ENCODE measurements at regions not wholly inside any gene's neighbourhood (a gene's known extent, or its start where the extent isn't known, plus 50 kb on each side); places are given as distances from the start of the nearest gene placed in this dataset.

DNA sequence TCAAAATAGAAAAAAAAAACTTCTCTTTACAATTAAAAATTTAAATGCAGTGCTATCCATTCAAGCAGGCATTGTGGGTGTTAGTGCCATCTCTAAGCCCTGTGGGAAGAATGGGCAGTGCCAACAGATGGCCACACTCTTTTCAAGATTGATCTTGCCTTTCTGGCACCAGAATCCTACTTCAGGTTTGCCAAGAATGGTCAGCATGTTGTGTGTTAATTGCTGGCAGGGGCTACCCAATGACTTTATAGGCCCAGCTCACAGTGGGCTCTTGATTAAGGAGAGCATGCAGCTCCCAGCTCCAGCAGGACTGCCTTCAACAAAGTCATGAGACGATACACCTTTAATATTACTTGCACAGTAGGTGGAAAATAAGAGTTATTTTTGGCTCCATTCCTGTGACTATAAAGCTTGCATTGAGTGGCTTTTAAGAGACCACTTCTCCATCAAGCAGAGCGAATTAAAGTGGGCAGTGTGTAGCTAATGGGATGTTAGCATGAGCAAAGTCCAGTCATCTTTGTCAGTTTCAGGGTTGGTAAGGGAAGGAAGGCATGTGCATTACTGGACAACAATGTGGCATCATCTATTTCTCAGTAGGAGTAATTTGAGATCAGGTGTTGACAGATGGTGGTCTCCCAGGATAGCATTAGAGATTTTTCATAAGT, 476.8 kb downstream of the C3orf38 start:
- H2AK5ac ChIP-seq (ENCODE audit: low read depth, low read length) = no peak overlapping the region
- in situ Hi-C loops (cut with MboI; ENCODE audit: low sequenced_read_pairs) = no loop called here
- CTCF ChIA-PET = no interaction called here

More for the DNA sequence above, 476.8 kb downstream of the C3orf38 start:
- H2BK120ac ChIP-seq (ENCODE audit: low read depth, low read length) = no peak overlapping the region
- no peak overlapping the region for H3K4me2 ChIP-seq (ENCODE audit: low read depth, low read length)
- H3K9ac ChIP-seq (ENCODE audit: low read depth, low read length) = no peak overlapping the region
- H4K91ac ChIP-seq (ENCODE audit: insufficient read depth, low read depth, low read length) = no peak overlapping the region
- H3K9me3 ChIP-seq (ENCODE audit: control insufficient read depth, insufficient read depth, low read length) = no peaks in the 10 kb centered on the region
- H3K18ac ChIP-seq (ENCODE audit: low read depth, low read length) = no peak overlapping the region
- TF ChIP-seq, protein P1, sequence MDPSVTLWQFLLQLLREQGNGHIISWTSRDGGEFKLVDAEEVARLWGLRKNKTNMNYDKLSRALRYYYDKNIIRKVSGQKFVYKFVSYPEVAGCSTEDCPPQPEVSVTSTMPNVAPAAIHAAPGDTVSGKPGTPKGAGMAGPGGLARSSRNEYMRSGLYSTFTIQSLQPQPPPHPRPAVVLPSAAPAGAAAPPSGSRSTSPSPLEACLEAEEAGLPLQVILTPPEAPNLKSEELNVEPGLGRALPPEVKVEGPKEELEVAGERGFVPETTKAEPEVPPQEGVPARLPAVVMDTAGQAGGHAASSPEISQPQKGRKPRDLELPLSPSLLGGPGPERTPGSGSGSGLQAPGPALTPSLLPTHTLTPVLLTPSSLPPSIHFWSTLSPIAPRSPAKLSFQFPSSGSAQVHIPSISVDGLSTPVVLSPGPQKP (IDR thresholded peaks at IDR 0.05; ENCODE audit: borderline replicate concordance, low read depth, low read length) = no peak
- TF ChIP-seq, protein P2, sequence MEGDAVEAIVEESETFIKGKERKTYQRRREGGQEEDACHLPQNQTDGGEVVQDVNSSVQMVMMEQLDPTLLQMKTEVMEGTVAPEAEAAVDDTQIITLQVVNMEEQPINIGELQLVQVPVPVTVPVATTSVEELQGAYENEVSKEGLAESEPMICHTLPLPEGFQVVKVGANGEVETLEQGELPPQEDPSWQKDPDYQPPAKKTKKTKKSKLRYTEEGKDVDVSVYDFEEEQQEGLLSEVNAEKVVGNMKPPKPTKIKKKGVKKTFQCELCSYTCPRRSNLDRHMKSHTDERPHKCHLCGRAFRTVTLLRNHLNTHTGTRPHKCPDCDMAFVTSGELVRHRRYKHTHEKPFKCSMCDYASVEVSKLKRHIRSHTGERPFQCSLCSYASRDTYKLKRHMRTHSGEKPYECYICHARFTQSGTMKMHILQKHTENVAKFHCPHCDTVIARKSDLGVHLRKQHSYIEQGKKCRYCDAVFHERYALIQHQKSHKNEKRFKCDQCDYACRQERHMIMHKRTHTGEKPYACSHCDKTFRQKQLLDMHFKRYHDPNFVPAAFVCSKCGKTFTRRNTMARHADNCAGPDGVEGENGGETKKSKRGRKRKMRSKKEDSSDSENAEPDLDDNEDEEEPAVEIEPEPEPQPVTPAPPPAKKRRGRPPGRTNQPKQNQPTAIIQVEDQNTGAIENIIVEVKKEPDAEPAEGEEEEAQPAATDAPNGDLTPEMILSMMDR (conservative IDR thresholded peaks at IDR 0.05; ENCODE audit: low read depth, low read length) = no peak
- TF ChIP-seq MXI1 (IDR thresholded peaks at IDR 0.05; ENCODE audit: borderline replicate concordance, low read depth, low read length) = no peak
- TF ChIP-seq POLR2A (IDR thresholded peaks at IDR 0.05; ENCODE audit: low read depth, low read length) = no peak
- no peak for TF ChIP-seq MAFK (IDR thresholded peaks at IDR 0.05; ENCODE audit: low read depth, low read length)
- TF ChIP-seq RCOR1 (IDR thresholded peaks at IDR 0.05; ENCODE audit: insufficient replicate concordance, low read length) = no peak
- TF ChIP-seq, protein P3, sequence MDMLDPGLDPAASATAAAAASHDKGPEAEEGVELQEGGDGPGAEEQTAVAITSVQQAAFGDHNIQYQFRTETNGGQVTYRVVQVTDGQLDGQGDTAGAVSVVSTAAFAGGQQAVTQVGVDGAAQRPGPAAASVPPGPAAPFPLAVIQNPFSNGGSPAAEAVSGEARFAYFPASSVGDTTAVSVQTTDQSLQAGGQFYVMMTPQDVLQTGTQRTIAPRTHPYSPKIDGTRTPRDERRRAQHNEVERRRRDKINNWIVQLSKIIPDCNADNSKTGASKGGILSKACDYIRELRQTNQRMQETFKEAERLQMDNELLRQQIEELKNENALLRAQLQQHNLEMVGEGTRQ (IDR thresholded peaks at IDR 0.05; ENCODE audit: low read depth, low read length) = no peak
- TF ChIP-seq FOS (IDR thresholded peaks at IDR 0.05; ENCODE audit: low read depth, low read length) = no peak
- TF ChIP-seq CEBPB (IDR thresholded peaks at IDR 0.05; ENCODE audit: low read depth, low read length) = no peak
- TF ChIP-seq MAZ (IDR thresholded peaks at IDR 0.05; ENCODE audit: borderline replicate concordance, low read depth, low read length) = no peak
- TF ChIP-seq CHD1 (IDR thresholded peaks at IDR 0.05; ENCODE audit: low read depth, low read length) = no peak
- TF ChIP-seq RFX5 (IDR thresholded peaks at IDR 0.05; ENCODE audit: low read depth, low read length) = no peak
- TF ChIP-seq RAD21 (IDR thresholded peaks at IDR 0.05; ENCODE audit: low read length) = no peak
- H3K27ac ChIP-seq (ENCODE audit: insufficient read depth, low read length) = no peak overlapping the region
- intact Hi-C loops (cut with micrococcal nuclease) = no loop called here
- no peak overlapping the region for H3K4me3 ChIP-seq (ENCODE audit: insufficient read depth, low read depth, low read length)
- no peaks in the 10 kb centered on the region for H3K36me3 ChIP-seq (ENCODE audit: control insufficient read depth, insufficient read depth, low read length)
- WGBS, 2 experiments (ENCODE audit: extremely low coverage in 2 of 2, insufficient read length in 1 of 2) = no CpG with 5 or more reads among the region's 2 CpGs
- ATAC-seq (ENCODE audit: low read depth) = no peak
- DNase-seq = no peak
- no peak overlapping the region for H3K56ac ChIP-seq (ENCODE audit: extremely low read depth, insufficient read depth, low read length)
- H3K4me1 ChIP-seq (ENCODE audit: control insufficient read depth, insufficient read depth, low read length) = no peaks in the 10 kb centered on the region
- H2AFZ ChIP-seq (replicated peaks; ENCODE audit: low read length, poor library complexity) = no peak overlapping the region
- no peak overlapping the region for H4K8ac ChIP-seq (ENCODE audit: low read depth in 2 of 2, low read length in 2 of 2)
- H3K9me1 ChIP-seq (ENCODE audit: insufficient read depth, low read length) = no peaks in the 10 kb centered on the region
- no peak overlapping the region for H3K4ac ChIP-seq (ENCODE audit: low read depth, low read length)
- H2AK9ac ChIP-seq (replicated peaks; ENCODE audit: low read depth, low read length, poor library complexity) = no peak overlapping the region
- no peak overlapping the region for H2BK15ac ChIP-seq (ENCODE audit: low read depth, low read length)
- no TSS peak for BruUV-seq (replicated peaks)
- no peaks in the 10 kb centered on the region for H4K20me1 ChIP-seq (ENCODE audit: insufficient read depth, low read length)
- no peak overlapping the region for H2BK5ac ChIP-seq (ENCODE audit: low read depth, low read length, poor library complexity, severe bottlenecking)
- H3K27me3 ChIP-seq (ENCODE audit: control insufficient read depth, insufficient read depth, low read length) = no peaks in the 10 kb centered on the region
- no peak overlapping the region for H3K23ac ChIP-seq (ENCODE audit: low read depth, low read length)
- H4K5ac ChIP-seq (ENCODE audit: low read depth, low read length) = no peak overlapping the region
- no peaks in the 10 kb centered on the region for H3K79me1 ChIP-seq (ENCODE audit: low read depth in 1 of 2, low read length in 2 of 2)
- no peak overlapping the region for H2BK20ac ChIP-seq (ENCODE audit: low read depth, low read length)
- no peak overlapping the region for H3K14ac ChIP-seq (replicated peaks; ENCODE audit: low read depth, low read length)
- dilution Hi-C loops (cut with HindIII; ENCODE audit: low sequenced_read_pairs, unreplicated experiment) = no loop called here
- POLR2A ChIA-PET (ENCODE audit: unreplicated experiment) = no interaction called here

Data from IMR-90 (cell line).